Stimulated activated CD8-positive, alpha-beta memory T cell treated with anti-CD3 and anti-CD28 coated beads, Interleukin-15, amount 100 ng/mL, for 48 hours (primary cell): ENCODE measurements at regions not wholly inside any gene's neighbourhood (a gene's known extent, or its start where the extent isn't known, plus 50 kb on each side); places are given as distances from the start of the nearest gene placed in this dataset.
A peak's percentile ranks its signal among the peaks of the same experiment; 100 is the strongest.
"Not testable (repeated sequence)": the region's sequence is repeated elsewhere in the genome, so short reads cannot be mapped to it uniquely, and the experiment has no call there.

Source experiments
- DNase-seq, 2 donors: peaks; one replicate each; pipeline ENCODE4 v3.0.0-alpha.2; 2020; ENCODE audit warnings: low read depth in 2 of 2

DNA sequence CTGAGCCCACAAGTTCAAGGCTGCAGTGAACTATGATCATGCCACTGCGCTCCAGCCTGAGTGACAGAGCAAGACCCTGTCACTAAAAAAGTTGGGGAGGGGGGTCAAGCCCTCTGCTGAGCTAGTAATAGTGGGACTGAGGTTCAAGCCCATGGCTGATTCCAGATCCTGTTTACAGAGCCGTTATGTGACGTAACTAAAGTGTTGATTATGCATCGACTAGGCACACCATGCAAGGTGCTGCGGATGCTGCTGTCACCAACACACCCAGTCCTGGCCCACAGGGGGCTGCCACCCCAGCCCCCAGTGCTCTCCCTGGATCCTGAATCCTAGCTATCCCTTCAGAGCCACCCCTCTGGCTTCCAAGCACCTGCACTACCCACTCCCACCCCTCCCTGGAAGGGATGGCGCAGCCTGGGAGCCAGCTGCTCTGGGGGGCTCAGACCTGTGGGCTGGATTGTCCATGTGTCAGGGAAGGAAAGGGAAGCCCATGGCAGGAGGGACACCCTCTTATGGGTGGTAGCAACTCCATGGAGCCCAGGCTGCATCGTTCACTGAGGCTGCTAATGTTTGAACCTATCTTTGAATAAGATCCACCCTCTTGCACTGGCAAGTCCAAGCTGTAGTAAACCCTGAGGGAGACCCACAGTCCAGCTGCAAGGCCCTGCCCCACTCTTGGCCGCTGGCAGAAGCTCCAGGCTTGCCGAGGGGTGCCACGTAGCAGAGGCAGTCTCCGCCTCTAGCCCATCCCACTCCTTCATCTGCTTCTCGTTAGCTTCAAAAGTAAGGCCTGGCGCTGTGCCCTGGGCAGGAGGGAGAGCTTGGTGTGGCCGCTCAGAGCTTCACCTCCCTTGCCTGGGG is 95.0 kb downstream of the SNX5 start:
- DNase-seq, result no peak

DNA sequence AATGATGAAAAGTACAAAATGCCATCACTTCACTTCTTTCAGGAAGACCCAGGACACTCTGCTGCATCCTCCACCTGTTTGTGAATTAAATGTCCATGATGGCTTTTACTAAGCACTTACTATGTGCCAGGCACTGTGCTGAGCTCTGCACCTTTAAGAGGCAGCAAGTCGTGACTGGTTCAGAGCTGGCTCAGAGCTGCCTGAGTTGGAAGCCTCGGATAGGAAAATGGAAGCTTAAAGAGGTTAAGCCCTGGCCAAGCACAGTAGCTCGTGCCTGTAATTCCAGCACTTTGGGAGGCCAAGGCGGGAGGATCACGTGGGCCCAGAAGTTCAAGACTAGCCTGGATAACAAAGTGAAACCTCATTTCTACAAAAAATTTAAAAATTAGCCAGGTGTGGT is 95.6 kb downstream of the SNX5 start:
- no peak for DNase-seq

DNA sequence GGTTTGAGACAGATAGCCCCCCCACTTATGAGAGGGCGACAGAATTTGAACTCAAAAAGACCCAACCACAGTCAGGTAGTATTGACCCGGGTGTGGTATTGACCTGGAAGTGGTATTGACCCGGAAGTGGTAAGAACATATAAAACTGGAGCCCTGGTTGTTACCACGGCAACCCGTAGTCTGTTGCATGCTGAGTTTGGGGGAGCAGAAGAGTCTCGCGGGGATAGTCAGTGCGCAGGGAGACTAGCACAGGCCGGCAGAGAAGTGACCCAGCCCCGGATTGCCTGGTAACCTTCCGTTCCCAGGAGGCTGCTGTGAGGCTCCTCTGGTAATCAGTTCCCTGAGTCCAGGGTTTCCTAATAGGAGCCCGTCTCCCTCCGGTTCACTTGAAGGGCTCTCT is 96.2 kb downstream of the SNX5 start:
- no peak for DNase-seq

DNA sequence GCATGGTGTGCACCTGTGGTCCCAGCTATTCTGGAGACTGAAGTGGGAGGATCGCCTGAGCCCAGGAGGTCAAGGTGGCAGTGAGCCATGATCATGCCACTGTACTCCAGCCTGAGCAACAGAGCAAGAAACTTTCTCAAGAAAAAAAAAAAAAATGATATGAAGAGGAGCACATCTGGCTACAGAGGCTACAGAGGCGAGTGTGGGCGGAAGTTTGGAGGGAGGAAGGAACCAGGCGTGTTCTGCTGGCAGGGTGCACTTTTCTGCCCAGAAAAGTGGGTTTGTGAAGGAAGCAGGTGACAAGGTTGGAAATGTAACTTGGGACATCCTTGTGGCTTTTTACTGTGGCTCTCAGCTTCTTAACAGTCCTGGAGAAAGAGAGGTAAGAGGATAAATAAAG is 96.7 kb downstream of the SNX5 start:
- DNase-seq, result no peak

DNA sequence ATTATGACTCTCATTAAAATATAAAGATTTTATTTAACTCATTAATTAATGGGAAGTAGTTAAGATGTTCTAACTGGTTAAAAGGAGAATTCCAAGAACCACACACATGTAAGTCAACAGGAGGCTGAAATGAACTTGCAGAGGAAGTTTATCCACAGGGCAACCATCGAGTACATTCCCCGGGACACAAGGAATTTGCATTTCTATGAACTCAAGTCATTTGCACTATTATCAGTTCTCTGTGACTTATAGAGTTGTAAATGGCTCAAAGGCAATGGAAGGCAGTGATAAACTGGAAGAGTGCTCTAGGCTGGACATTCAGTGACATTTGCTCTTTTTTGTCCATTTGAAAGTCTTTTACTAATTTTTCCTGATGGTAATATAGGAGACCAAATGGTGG is 97.4 kb downstream of the SNX5 start:
- no peak for DNase-seq

DNA sequence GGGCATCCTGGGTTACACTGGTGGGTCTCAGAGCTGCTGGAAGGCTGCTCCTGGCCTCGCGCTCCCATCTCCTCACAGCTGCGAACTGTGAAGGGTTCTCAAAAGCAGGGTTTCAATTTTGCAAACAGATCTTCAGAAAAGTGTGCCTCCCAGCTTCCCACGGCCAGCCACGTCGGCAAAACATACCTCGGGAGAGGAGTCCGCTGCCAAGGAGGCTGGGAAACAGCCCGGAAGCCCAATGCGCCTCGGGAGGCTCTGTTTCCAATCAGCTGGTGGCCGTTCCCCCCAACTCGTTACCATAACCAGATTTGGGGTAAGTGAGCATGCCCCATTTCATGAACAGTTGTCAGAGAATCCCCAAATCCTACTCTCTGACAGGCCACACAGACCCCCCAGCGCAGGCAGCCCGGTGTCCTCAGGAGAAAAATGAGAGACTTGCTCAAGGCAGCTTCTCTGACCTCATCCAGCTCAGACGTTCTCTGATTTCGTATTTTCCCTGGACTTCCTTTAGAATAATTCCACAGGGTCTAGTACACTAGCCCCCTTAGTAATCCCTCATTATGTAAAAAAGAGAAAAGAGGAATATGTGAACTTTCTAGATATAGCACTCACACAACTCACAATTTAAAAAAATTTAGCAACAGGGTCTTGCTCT is 98.4 kb downstream of the SNX5 start:
- DNase-seq, result no peak

DNA sequence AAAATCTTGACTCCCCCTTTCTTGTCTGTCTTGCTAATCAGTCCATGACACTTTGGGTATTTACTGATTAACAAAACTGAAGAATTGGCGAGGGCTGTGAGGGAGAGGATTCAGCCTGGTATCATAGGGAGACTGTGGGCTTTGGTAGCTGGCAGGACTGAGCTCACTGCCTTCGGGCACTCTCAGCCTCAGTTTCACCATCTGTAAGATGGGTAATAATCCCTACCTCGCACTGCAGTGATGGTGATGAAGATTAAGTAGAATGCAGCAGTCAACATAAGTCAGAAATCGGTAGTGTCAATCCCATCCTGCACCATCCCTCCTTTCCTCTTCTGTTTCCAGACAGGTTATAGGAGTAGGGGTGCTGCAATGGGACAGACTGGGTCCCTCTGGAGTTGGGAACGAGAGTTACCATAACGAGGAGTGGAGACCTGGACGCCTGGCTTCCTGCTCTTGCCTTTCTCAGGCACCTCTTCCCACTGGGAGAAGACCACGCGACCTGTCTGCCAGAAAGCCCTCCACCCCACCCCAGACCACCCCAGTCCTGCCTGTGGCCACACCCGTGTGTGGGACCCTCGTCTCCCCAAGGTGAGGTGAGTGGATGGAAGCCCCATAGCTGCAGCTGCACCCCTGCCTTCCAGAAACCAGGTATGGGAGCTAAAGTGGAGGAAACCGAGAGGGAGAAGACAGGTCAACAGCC is 99.1 kb downstream of the SNX5 start:
- no peak for DNase-seq

DNA sequence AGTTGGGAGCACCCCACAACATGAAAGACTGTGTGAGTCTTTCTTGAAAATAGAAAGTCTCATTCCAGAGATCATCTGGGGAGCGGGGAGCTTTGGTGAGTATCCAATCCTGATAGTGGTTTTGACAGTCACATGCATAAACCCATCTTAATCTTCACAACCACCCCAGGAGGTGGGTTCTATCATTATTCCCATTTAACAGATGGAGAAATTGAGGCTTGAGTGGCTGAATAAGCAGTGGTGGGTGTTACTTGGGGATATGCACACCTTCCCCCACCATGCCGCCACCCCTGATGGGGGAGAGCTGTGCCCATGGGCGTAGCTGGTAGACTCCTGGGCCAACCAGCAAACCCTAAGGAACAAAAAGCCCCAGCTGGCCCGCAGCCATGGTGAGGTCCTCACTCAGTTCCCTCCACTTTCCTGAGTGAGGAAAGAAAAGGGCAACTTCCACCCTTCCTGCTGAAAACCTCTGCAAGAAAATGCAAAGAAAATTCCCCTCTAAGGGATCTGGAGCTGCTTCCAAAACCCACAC is 99.8 kb downstream of the SNX5 start:
- DNase-seq, result no peak

DNA sequence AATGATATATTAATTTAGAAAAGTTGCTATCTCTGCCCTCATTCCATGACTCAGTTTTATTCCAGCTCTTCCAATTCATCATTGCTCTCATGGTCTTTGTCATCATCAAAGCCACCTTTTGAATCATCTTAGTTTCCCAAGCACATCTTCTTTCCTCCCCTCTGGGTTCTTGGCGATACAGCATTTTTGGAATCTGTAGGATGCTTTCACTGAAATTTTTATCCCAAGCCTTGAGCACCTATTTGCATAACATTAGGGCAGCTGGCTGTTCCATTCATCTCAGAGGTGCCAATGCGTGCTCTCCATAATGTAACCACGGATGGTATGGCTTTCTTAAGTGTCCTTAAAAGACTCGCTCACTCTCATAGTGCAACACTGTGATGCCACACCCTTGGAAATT is 100.4 kb downstream of the SNX5 start:
- DNase-seq, result no peak

DNA sequence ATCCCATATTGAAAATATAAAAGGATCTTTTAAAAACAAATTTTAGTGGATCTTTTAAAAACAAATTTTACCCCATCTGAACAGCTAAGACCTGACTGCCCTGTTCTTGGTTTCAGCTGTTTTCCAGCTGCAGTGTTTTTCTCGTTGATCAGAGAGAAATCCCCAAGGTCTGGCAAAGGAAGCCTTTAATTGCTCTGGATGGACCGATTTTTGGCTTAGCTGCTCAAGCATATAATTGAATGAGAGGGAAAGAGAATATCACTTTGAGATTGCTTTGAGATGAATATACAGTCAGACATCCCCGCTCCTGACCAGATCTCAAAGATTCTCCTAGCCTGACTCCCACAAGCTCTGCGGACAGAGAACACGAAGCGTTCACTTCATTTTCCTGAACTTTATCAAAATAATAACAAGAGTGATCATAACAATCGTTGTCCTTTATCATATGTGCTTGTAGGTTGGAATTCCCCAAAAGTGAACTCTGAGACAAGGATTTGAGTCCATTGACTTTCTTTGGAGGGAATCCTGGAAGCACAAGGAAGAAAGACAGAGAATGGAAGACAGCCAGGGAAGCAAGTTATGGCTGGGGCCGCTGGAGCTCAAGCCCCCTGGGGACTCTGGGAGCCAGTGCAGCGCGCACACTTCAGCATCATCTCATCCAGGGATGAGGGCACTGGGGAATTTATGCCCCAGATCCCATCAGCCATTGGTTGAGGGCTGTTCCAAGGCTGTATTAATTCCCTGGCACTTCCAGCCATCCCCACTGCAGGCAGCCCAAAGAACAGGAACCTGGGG is 101.3 kb downstream of the SNX5 start:
- no peak for DNase-seq

DNA sequence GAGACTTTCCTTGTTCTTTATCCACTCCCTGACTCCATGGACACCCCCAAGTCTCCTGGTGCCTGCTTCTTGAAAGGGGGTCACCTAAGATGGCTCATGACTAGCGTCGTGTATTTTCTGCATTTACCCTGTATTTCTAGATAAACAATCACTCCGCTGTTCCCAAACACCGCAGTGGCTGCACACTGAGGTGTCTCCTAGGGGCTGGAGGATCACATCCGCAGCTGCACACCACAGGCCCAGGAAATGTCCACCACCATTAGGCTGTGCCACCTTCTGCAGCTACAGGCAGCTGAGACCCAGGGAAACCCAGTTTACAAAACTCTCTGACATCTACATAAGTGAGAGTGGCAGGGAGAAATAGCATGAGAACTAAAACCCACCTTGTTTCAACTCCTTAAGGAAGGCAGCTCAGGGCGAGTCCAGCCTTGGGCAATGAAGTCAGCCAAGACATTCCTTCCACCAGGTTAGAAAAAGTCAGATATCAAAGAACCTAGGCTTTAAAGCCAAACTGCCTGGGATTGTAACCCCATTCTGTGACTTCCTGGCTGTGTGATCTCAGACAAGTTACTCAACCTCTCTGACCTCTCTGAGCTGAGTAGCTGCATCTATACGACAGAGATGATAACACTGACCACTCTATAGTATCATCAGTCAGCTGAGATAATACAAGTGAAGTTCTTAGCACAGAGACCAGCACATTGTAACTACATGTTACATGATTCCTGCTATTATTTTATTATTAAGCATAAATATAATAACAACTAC is 102.2 kb downstream of the SNX5 start:
- DNase-seq, result no peak

DNA sequence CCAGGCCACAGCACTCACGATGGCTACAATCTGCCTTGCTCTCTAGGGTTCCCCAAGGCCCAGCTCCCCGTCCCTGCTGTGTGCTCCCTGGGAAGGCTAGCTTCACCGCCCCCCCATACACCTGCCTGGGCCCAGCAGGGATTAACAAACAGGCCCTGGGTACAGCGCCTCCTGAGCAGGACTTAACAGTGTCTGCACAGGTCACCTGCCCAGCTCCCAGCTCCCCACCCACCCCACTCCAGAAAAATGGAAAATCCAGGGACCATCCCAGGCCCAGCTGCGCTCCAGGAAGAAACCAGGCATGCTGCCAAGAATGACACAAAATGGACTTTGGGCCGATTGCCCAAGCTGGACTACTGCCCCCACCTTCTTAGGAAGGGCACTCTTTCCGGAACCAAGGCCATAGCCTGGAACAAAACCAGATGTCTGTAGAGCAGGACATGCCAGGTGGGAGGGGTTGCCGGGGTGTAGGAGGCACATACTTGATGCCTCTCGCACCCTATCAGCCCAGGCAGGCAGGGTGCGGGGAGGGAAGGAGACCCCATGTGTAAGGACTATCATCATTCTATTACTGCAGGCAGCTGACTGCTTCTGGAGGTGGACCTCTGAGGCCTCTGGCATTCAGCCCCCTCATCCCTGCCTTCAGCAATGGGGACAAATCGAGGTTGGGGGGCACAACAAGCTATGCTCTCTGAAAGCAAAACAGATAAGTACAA is 104.9 kb downstream of the SNX5 start:
- no peak for DNase-seq

DNA sequence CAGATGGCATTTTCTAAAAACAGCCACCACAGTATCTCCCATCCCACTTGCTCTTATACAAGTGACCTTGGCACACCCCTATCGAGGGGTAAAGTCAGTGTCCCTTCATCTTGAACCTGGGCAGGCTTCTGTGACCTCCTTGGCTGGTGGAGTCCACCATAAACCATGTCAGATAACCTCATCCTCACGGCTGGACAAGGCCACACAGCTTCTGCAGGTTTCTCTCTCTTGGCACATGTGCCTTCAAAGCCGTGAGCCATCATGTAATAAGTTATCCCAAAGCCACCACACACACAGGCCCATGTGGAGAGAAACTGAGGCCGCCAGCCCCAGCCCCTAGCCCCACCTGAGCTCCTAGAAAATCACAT is 105.4 kb downstream of the SNX5 start:
- no peak for DNase-seq

DNA sequence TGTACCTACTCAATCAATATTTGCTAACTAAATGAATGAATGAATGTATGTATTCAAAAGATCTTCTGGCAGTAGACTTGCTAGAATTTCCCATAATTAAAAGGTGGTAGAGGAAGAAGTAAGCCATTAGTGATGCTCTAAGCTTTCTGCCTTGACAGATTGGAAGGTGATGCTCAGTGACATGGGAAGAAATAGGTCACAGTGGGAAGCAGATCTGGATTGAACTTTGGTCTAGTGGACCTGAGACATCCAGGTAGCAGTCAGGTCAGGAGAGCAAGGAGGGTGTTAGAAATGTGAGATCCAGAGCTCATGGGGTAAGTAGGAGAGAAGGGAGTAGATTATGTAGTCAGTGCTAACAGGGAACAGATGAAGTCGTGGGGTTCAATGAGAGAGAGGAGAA is 106.4 kb downstream of the SNX5 start:
- DNase-seq, result no peak

DNA sequence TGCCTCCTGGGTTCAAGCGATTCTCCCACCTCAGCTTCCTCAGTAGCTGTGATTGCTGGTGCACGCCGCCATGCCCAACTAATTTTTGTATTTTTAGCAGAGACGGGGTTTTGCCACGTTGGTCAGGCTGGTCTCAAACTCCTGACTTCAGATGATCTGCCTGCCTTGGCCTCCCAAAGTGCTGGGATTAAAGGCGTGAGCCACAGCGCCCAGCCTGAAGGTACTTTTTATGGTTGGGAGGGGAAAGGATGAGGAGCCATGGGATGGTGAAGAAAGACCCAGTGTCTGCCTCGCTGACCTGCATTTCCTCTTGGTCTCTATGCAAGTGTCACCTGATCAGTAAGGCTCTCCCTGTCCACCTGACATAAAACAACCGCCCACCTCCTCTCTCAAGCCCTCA is 107.0 kb downstream of the SNX5 start:
- not testable (repeated sequence) for DNase-seq

DNA sequence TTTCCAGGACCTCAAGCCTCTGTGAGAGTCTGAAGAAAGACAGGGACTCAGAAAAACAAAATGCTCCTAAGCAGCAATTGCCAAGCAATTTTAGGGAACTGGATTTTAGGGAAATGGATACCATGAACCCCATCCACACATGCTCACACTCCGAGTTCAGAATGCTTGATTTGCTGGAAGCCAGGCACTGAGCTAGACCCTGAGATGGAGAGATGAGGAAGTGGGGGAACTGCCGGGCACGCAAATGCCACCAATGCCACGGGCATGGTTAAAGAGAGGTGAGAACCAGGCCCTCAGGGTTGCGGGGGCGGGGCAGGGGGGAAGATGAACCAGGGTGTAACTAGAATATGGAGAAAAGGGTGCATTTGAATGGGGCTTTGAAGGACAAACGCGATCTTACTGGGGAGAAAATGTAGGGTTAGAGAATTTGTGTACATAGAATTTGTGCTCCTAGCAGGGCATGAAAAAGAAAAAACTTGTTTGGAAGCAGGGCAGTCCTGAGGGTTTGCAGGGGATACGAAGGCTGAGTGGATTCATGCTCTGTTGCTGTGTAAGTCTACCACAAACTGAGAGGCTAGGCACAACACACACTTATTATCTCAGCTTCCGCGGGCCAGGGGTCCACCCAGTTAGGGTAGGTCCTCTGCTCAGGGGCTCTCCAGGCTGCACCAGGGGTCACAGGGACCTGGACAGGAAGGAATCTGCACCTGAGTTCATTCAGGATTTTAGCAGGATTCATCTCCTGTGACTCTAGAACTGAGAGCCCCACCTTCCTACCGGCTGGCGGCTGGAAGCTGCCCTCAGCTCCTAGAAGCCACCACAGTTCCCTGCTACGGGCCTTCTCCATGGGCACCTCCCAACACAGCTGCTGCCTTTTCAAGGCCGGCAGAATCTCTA is 108.0 kb downstream of the SNX5 start:
- no peak for DNase-seq

DNA sequence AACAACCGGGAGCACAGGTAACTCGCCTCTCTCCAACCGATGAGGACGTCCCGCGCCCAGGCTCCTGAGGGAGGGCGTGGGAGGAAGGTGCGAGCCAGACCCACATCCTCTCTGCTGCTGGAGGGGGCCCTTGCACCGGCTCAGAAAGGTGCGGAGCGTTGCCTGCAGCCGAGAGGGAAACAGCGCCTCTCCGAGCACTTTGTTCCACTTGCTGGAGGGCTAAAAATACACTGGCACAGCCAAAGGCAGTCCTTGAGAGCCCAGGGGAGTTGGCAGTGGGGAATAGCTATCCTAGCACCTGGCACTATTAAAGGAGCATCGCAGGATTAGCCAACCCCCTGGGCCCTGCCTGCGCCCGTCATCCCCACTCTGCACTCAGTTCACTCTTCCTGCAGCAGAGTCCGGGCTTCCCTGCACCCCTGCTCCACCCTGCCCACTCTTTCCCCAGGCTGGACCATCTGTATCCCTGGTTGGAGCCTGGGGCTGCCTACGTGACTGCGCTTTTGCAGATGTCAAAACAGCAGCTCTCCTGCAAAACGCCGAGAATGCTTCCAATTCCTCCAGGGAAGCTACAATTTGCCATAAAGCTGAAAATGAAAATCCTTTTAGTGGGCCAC is 108.9 kb downstream of the SNX5 start:
- peak in 1 of 2 donors; percentile 18 for DNase-seq

DNA sequence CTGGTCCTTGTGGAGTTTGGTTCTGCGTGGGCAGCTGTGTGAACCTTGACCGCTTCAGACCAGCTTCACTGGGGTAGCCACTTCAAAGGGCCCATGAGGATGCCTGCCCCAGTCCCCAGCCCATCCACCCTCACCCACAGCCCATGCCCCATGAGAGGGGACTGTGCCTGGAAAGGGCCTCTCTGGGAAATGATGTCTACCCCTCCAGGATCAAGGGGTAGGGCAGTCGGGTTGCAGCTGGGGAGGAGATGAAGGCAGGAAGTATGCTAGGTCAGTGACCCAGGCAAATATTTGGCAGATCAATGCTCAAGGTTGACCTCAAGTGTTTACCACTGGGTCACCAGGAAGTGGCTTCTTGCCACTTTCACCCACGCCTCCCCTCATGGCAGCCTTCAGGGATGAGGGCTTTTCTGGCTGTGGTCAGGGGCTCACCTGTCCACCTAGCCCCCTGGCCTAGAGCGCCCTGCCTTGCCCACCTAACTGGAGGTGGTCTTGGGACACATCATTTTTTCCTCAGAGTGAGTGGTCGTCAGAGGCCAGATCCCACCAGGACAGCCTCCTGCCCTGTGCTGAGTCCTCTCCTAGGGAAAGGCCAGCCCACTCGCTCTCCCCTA is 109.5 kb downstream of the SNX5 start:
- no peak for DNase-seq
